SK-N-MC (cell line): ENCODE measurements at regions not wholly inside any gene's neighbourhood (a gene's known extent, or its start where the extent isn't known, plus 50 kb on each side); places are given as distances from the start of the nearest gene placed in this dataset.

Experiments
- DNase-seq: peaks from one replicate; pipeline ENCODE4 v3.0.0-alpha.2; 2011; ENCODE audit warnings: low read depth, low spot score
- H3K27ac ChIP-seq: fragments of 200-600 bp; sonication (generic); 2 replicates; pipeline ENCODE4 v1.5.1; 2016; ENCODE audit warnings: mixed run types
- H3K36me3 ChIP-seq: fragments of 200-600 bp; sonication (generic); 2 replicates; pipeline ENCODE4 v1.6.1; 2017; ENCODE audit warnings: antibody characterized with exemption, low read length, mixed read lengths; ENCODE audit not compliant: insufficient read depth
- H3K4me3 ChIP-seq: fragments of 200-600 bp; sonication (generic); 2 replicates; pipeline ENCODE4 v1.5.1; 2016
- H3K9ac ChIP-seq: fragments of 200-600 bp; sonication (generic); 2 replicates; pipeline ENCODE4 v1.8.0; 2017; ENCODE audit warnings: mixed run types, mixed read lengths; ENCODE audit not compliant: insufficient read length
- H3K9me3 ChIP-seq: fragments of 200-600 bp; sonication (generic); 2 replicates; pipeline ENCODE4 v1.6.1; 2017; ENCODE audit warnings: low read depth, mild to moderate bottlenecking, antibody characterized with exemption, low read length, moderate library complexity, mixed read lengths
- EZH2 ChIP-seq: fragments of 200-600 bp; sonication (generic); IDR thresholded peaks from one replicate; pipeline ENCODE4 v1.6.1; 2017; ENCODE audit warnings: antibody characterized with exemption
- FOXP2 ChIP-seq: optimal IDR thresholded peaks from 2 replicates; pipeline ENCODE3; 2011; ENCODE audit warnings: mild to moderate bottlenecking, moderate library complexity; ENCODE audit not compliant: insufficient read depth; ENCODE audit errors: extremely low read length, control extremely low read depth
- POLR2AphosphoS5 ChIP-seq: IDR thresholded peaks from 2 replicates; pipeline ENCODE4 v1.6.1; 2012; ENCODE audit warnings: mild to moderate bottlenecking, low read depth, low read length, borderline replicate concordance

DNA sequence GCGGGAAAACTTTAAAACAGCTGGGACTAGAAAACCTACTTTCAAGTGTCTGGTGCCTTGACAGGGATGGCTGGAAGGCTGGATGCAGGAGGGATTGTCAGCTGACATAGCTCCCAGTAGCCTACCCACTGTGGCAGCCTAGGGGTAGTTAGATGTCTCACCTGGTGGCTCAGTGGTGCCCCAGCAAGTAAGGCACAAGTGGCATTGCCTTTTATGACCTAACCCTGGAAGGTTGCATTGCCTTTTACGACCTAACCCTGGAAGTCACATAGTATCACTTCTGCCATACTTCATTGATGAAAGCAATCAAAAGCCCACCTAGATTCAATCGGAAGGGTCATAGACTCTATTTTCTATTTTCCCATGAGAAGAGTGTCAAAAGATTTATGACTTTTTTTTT is 724.7 kb upstream of the TBX3 start:
- H3K36me3 ChIP-seq = no peaks in the 10 kb centered on the region
- no peak for TF ChIP-seq EZH2
- TF ChIP-seq POLR2AphosphoS5 = no peak
- TF ChIP-seq FOXP2 = no peak
- DNase-seq = no peak
- H3K9me3 ChIP-seq = no peaks in the 10 kb centered on the region
- no peak overlapping the region for H3K9ac ChIP-seq
- H3K4me3 ChIP-seq = no peak overlapping the region
- no peak overlapping the region for H3K27ac ChIP-seq

DNA sequence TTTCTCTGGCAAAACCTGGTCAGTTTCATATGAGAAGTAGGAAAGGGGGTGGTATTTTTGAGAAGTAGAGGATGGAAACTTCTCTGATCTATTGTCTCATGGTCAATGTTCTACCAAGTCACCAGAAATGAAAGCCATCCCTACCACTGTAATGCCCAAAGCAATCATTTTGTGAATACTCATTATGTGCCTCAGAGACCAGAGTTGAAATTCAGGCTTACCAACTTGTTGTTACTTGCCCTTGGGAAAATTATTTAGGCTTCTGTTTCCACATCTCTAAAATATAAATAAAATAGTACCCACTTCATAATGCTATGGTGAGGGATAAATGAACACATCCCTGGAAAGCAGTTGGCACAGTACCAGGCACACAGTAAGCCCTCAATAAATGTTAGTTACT is 723.7 kb upstream of the TBX3 start:
- H3K9ac ChIP-seq = no peak overlapping the region
- DNase-seq = no peak
- TF ChIP-seq FOXP2 (no peak), POLR2AphosphoS5 (no peak), EZH2 (no peak)
- no peak overlapping the region for H3K27ac ChIP-seq
- H3K4me3 ChIP-seq = no peak overlapping the region
- no peaks in the 10 kb centered on the region for H3K9me3 ChIP-seq
- no peaks in the 10 kb centered on the region for H3K36me3 ChIP-seq

DNA sequence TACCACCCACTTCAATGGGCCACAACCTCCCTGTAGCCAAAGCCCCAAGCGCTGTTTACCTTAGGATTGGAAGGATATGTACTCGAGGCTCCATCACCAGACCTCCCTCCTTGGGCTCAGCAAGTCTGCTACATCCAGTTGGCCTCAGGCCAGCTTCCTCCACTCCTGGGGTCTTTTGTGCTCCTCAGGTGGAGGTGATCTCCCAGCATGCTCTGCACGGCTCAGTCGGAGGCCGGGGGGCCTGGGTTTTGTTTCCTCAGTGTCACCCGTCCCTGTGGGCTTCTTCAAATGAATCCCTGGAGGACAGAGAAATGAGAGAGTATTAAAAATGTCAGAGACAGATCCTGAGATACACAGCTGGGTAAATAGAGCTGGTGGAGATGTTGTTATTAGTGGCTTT is 723.1 kb upstream of the TBX3 start:
- no peaks in the 10 kb centered on the region for H3K9me3 ChIP-seq
- H3K4me3 ChIP-seq = no peak overlapping the region
- DNase-seq = no peak
- no peak overlapping the region for H3K27ac ChIP-seq
- TF ChIP-seq POLR2AphosphoS5 (no peak), FOXP2 (no peak), EZH2 (no peak)
- H3K9ac ChIP-seq = no peak overlapping the region
- H3K36me3 ChIP-seq = no peaks in the 10 kb centered on the region

DNA sequence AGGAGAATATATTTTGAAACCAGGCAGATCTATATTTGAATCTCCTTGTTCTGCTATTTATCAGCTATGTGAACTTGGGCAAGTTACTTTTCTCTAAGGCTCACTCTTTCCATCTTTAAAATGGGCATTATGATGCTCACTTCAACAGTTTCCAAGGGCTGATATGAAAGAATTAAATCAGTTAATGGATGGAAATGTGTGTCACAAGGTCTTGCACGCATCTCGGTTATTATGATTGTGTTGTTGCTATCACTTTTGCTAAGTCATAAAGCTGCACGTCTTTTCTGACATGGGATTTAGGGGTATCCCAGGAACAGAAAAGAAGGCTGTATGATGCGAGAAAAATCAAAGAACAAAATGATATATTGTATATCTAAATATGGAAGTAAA is 721.5 kb upstream of the TBX3 start:
- Histone ChIP-seq H3K4me3 (no peak overlapping the region), H3K36me3 (no peaks in the 10 kb centered on the region), H3K9me3 (no peaks in the 10 kb centered on the region), H3K27ac (no peak overlapping the region), H3K9ac (no peak overlapping the region)
- no peak for DNase-seq
- TF ChIP-seq EZH2 = no peak
- TF ChIP-seq POLR2AphosphoS5 = no peak
- TF ChIP-seq FOXP2 = no peak

DNA sequence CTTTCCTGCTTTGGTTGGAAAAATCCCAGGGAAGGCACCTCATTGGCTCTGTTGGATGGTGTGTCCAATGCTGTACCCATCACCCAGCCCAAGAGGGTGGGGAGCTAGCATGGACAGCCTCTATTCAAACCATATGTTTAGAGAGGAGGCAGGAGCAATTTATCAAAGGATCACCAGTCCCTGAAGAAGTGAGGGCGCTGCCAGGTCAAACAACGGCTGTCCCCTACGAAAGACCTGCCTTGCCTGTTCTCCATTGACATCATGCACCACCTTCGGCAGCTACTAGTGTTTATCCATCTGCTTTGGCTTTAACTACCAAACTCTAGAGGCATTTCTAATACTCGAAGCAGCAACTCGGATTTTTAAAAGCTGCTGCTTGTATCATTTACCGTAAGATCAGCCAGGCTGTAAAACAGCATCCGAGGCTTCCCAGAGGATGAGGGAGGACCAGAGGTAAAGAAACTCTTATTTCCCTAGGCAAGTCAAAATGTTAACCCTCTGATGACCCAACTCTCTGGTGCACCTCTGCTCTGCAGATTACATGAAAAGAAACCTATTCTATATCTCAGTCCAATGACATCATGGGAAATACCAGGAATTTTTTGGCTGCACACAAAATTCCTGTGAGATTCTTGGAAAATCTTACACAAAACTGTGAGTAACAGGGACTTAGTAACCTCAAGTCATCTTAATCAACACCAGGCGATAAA is 720.9 kb upstream of the TBX3 start:
- Histone ChIP-seq H3K36me3 (no peaks in the 10 kb centered on the region), H3K4me3 (no peak overlapping the region), H3K27ac (no peak overlapping the region), H3K9me3 (no peaks in the 10 kb centered on the region), H3K9ac (no peak overlapping the region)
- no peak for DNase-seq
- TF ChIP-seq EZH2 = no peak
- no peak for TF ChIP-seq FOXP2
- TF ChIP-seq POLR2AphosphoS5 = no peak

DNA sequence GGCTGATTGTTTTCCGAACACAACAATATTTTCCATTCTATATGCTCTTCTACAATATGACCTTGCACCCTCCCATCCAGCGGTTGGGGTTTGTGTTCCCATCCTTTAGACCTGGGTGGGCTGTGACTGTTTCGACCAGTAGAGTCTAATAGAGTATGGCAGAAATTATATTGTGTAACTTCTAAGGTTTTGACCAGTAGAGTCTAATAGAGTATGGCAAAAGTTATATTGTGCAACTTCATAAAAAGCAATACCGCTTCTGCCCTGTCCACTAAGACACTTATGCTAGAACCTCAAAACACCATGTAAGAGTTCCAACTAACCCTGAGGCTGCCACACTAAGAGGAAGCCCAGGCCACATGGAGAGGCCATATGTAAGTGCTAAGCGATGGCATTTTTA is 719.7 kb upstream of the TBX3 start:
- DNase-seq = no peak
- H3K4me3 ChIP-seq = no peak overlapping the region
- H3K36me3 ChIP-seq = no peaks in the 10 kb centered on the region
- no peak overlapping the region for H3K9ac ChIP-seq
- H3K27ac ChIP-seq = no peak overlapping the region
- no peaks in the 10 kb centered on the region for H3K9me3 ChIP-seq
- TF ChIP-seq POLR2AphosphoS5 = no peak
- no peak for TF ChIP-seq EZH2
- no peak for TF ChIP-seq FOXP2

DNA sequence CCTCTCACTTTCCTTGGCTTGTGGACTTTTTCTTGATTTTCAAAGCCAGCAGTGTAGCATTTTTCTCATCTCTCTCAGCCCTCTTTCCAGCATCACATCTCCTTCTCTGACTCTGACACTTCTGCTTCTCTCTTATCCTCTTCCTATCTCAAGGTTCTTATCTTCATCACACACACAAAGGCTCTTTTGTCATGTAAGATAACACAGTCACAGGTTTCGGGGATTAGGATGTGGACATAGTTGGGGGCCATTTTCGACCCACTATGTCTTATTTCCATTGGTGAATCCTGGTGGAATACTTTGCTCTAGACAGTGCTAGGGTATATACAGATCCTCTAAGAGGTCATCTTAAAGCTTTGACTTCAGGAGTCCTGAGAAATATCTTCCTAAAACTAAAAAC is 719.3 kb upstream of the TBX3 start:
- Histone ChIP-seq H3K27ac (no peak overlapping the region), H3K4me3 (no peak overlapping the region), H3K9me3 (no peaks in the 10 kb centered on the region), H3K9ac (no peak overlapping the region), H3K36me3 (no peaks in the 10 kb centered on the region)
- DNase-seq = no peak
- TF ChIP-seq POLR2AphosphoS5 (no peak), FOXP2 (no peak), EZH2 (no peak)

DNA sequence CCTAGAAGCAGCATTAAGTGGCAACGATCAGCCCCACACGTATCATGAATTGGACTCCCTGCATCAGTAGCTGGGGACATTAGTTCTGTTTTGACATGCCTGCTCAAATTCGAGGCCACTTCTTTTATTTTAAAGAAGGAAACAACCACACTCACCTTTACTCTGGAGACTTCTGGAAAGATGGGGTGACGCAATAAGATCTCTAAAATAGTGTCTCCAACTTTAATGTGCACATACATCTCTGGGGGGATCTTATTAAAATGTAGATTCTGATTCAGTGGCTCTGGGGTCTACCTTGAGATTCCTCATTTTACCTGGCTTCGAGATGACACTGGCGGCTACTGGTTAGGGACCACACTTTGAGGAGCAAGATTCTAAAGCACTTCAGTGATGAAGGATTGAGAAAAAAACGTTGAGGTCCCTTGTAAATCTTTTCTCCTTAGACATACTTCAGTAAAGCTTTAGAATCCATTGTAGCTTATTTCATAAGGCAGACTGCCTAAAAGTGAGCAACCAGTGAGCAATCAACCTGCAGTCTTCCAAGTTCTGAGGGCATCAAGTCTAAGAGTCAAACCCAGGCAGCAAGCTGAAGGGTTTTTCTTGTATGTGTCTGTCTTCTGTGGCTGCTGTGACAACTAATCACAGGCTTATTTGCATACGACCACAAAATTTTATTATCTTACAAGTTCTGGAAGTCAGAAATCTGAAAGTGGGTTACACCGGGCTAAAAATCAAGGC is 718.6 kb upstream of the TBX3 start:
- H3K27ac ChIP-seq = no peak overlapping the region
- TF ChIP-seq POLR2AphosphoS5 (no peak), EZH2 (no peak), FOXP2 (no peak)
- no peak overlapping the region for H3K4me3 ChIP-seq
- no peak overlapping the region for H3K9ac ChIP-seq
- no peak for DNase-seq
- H3K9me3 ChIP-seq = no peaks in the 10 kb centered on the region
- H3K36me3 ChIP-seq = no peaks in the 10 kb centered on the region

DNA sequence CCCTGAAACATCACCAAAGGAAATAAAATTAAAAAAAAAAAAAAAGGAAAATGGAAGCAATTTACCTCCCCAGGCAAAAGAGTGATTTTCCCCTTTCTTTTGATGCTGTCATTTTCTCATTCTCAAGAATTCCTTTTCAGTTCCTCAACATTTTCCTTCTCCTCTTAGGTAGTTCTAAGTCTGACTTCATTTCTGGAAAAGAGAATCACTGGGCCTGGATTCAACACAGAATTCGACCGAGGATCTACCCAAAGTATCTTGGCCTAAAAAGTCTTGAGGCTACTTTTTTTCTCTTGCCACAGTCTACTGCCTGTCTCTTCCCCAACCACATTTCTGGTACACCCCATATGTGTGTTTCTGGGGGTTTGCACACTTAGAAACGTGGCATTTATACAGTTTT is 717.8 kb upstream of the TBX3 start:
- no peak for TF ChIP-seq POLR2AphosphoS5
- no peak for TF ChIP-seq FOXP2
- TF ChIP-seq EZH2 = no peak
- Histone ChIP-seq H3K9me3 (no peaks in the 10 kb centered on the region), H3K4me3 (no peak overlapping the region), H3K27ac (no peak overlapping the region), H3K36me3 (no peaks in the 10 kb centered on the region), H3K9ac (no peak overlapping the region)
- DNase-seq = no peak
